Neural progenitor cell (in vitro differentiated cells): ENCODE measurements at regions not wholly inside any gene's neighbourhood (a gene's known extent, or its start where the extent isn't known, plus 50 kb on each side); places are given as distances from the start of the nearest gene placed in this dataset.

Experiments
- CTCF ChIP-seq: fragments of 200-600 bp; sonication (generic); IDR thresholded peaks from 2 replicates; pipeline ENCODE4 v1.5.1; 2017; ENCODE audit warnings: antibody characterized with exemption, mild to moderate bottlenecking
- EZH2 ChIP-seq: fragments of 200-600 bp; sonication (generic); IDR thresholded peaks from 2 replicates; pipeline ENCODE4 v1.6.1; 2017; ENCODE audit warnings: antibody characterized with exemption, mild to moderate bottlenecking, moderate library complexity

DNA sequence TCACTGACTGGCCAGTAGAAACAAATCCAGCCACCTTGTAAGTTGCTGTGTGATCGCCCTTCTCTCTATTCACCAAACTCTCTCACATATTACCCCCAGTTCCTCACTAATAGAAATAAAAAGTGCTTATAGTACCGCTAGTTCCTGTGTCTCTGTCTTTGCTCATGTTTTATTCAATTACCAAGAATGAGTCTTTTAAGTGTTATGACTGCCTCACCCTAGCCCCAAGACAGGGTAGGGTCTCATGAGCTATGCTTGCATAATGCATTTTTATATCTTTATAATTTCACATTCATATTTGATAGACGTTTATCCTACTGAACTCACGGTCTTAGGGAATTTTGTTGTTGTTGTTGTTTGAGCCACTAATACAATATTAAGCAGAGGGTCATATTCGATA lies 109.6 kb upstream of the DOK6 start:
- TF ChIP-seq EZH2: no peak
- no peak for TF ChIP-seq CTCF
